ENCODE measurements at regions not wholly inside any gene's neighbourhood (a gene's known extent, or its start where the extent isn't known, plus 50 kb on each side); places are given as distances from the start of the nearest gene placed in this dataset.

- no peak for DNase-seq
- in situ Hi-C loops (cut with MboI; ENCODE audit: low pct_unique_long_range_greater_than_20kb, low sequenced_read_pairs) = no loop called here
Measured at GRCh38 chr6:77979204-77979603, 326.4 kb downstream of the MEI4 start.

GRCh38 chr6:77986380-77987034 is 333.7 kb downstream of the MEI4 start:
- DNase-seq = no peak

GRCh38 chr6:77987035-77987384 is 334.2 kb downstream of the MEI4 start:
- in situ Hi-C loops (cut with MboI; ENCODE audit: low pct_unique_long_range_greater_than_20kb, low sequenced_read_pairs) = no loop called here
- no peak for DNase-seq

More at GRCh38 chr6:77986380-77987034, 333.7 kb downstream of the MEI4 start:
- in situ Hi-C loops (cut with MboI; ENCODE audit: low pct_unique_long_range_greater_than_20kb, low sequenced_read_pairs) = no loop called here

GRCh38 chr6:78010130-78010529 is 357.3 kb downstream of the MEI4 start:
- DNase-seq = no peak
- in situ Hi-C loops (cut with MboI; ENCODE audit: low pct_unique_long_range_greater_than_20kb, low sequenced_read_pairs) = no loop called here

- DNase-seq = no peak
- in situ Hi-C loops (cut with MboI; ENCODE audit: low pct_unique_long_range_greater_than_20kb, low sequenced_read_pairs) = no loop called here
Measured at GRCh38 chr6:78020586-78020985, 367.7 kb downstream of the MEI4 start.

- DNase-seq = no peak
- in situ Hi-C loops (cut with MboI; ENCODE audit: low pct_unique_long_range_greater_than_20kb, low sequenced_read_pairs) = no loop called here
Measured at GRCh38 chr6:78025502-78025901, 372.7 kb downstream of the MEI4 start.

- no peak for DNase-seq
- in situ Hi-C loops (cut with MboI; ENCODE audit: low pct_unique_long_range_greater_than_20kb, low sequenced_read_pairs) = no loop called here
Measured at GRCh38 chr6:78031228-78031627, 378.4 kb downstream of the MEI4 start.

- in situ Hi-C loops (cut with MboI; ENCODE audit: low pct_unique_long_range_greater_than_20kb, low sequenced_read_pairs) = no loop called here
- DNase-seq = no peak
Measured at GRCh38 chr6:78059171-78059570, 406.3 kb downstream of the MEI4 start.

GRCh38 chr6:78062993-78063392 is 410.2 kb downstream of the MEI4 start:
- in situ Hi-C loops (cut with MboI; ENCODE audit: low pct_unique_long_range_greater_than_20kb, low sequenced_read_pairs) = no loop called here

GRCh38 chr6:78076371-78076770 is 423.5 kb downstream of the MEI4 start:
- DNase-seq = no peak
- in situ Hi-C loops (cut with MboI; ENCODE audit: low pct_unique_long_range_greater_than_20kb, low sequenced_read_pairs) = no loop called here

More at GRCh38 chr6:78062993-78063392, 410.2 kb downstream of the MEI4 start:
- DNase-seq = no peak

- DNase-seq = no peak
- in situ Hi-C loops (cut with MboI; ENCODE audit: low pct_unique_long_range_greater_than_20kb, low sequenced_read_pairs) = no loop called here
Measured at GRCh38 chr6:78089531-78089930, 436.7 kb downstream of the MEI4 start.

- DNase-seq = no peak
- in situ Hi-C loops (cut with MboI; ENCODE audit: low pct_unique_long_range_greater_than_20kb, low sequenced_read_pairs) = no loop called here
Measured at GRCh38 chr6:78093906-78094305, 441.1 kb downstream of the MEI4 start.

GRCh38 chr6:78101387-78101786 is 448.5 kb downstream of the MEI4 start:
- no peak for DNase-seq
- in situ Hi-C loops (cut with MboI; ENCODE audit: low pct_unique_long_range_greater_than_20kb, low sequenced_read_pairs) = no loop called here

GRCh38 chr6:78110641-78111040 is 457.8 kb downstream of the MEI4 start:
- in situ Hi-C loops (cut with MboI; ENCODE audit: low pct_unique_long_range_greater_than_20kb, low sequenced_read_pairs) = no loop called here
- DNase-seq = no peak

GRCh38 chr6:78117966-78118365 is 465.1 kb downstream of the MEI4 start:
- DNase-seq = no peak
- in situ Hi-C loops (cut with MboI; ENCODE audit: low pct_unique_long_range_greater_than_20kb, low sequenced_read_pairs) = no loop called here

- no peak for DNase-seq
- in situ Hi-C loops (cut with MboI; ENCODE audit: low pct_unique_long_range_greater_than_20kb, low sequenced_read_pairs) = no loop called here
Measured at GRCh38 chr6:78131521-78131920, 478.7 kb downstream of the MEI4 start.

GRCh38 chr6:78132671-78133410 is 480.0 kb downstream of the MEI4 start:
- no peak for DNase-seq
- in situ Hi-C loops (cut with MboI; ENCODE audit: low pct_unique_long_range_greater_than_20kb, low sequenced_read_pairs) = no loop called here

GRCh38 chr6:78150425-78150824 is 497.6 kb downstream of the MEI4 start:
- no peak for DNase-seq
- in situ Hi-C loops (cut with MboI; ENCODE audit: low pct_unique_long_range_greater_than_20kb, low sequenced_read_pairs) = no loop called here

GRCh38 chr6:78153976-78154375 is 501.1 kb downstream of the MEI4 start:
- no peak for DNase-seq
- in situ Hi-C loops (cut with MboI; ENCODE audit: low pct_unique_long_range_greater_than_20kb, low sequenced_read_pairs) = no loop called here

GRCh38 chr6:78157606-78158005 is 504.8 kb downstream of the MEI4 start:
- in situ Hi-C loops (cut with MboI; ENCODE audit: low pct_unique_long_range_greater_than_20kb, low sequenced_read_pairs) = no loop called here
- no peak for DNase-seq

GRCh38 chr6:78188891-78189290 is 536.1 kb downstream of the MEI4 start:
- DNase-seq = no peak
- in situ Hi-C loops (cut with MboI; ENCODE audit: low pct_unique_long_range_greater_than_20kb, low sequenced_read_pairs) = no loop called here

All from KBM-7 (cell line).